Fibroblast of lung (primary cell): ENCODE measurements at regions not wholly inside any gene's neighbourhood (a gene's known extent, or its start where the extent isn't known, plus 50 kb on each side); places are given as distances from the start of the nearest gene placed in this dataset.
A peak's percentile ranks its signal among the peaks of the same experiment; 100 is the strongest.

Experiments
- DNase-seq, 2 donors: peaks; one replicate each; pipeline versions ENCODE4 v3.0.0 to v3.0.0-alpha.2; 2010; ENCODE audit warnings: low read depth in 2 of 2
- H2AFZ ChIP-seq: 2 replicates; pipeline ENCODE4 v1.5.1; 2012; ENCODE audit warnings: low read length, control low read depth, inconsistent platforms
- H3K27ac ChIP-seq: 2 replicates; pipeline ENCODE4 v1.5.1; 2011; ENCODE audit warnings: low read length, control low read depth; ENCODE audit not compliant: insufficient read depth
- H3K27me3 ChIP-seq: 2 replicates; pipeline ENCODE4 v1.5.1; 2011; ENCODE audit warnings: mild to moderate bottlenecking, low read length; ENCODE audit not compliant: control insufficient read depth, insufficient read depth
- H3K36me3 ChIP-seq: 2 replicates; pipeline ENCODE4 v1.5.1; 2011; ENCODE audit warnings: low read length; ENCODE audit not compliant: control insufficient read depth, insufficient read depth
- H3K4me1 ChIP-seq: 2 replicates; pipeline ENCODE4 v1.5.1; 2011; ENCODE audit warnings: low read length; ENCODE audit not compliant: control insufficient read depth, insufficient read depth; ENCODE audit errors: extremely low read depth
- H3K4me2 ChIP-seq: 2 replicates; pipeline ENCODE4 v1.5.1; 2011; ENCODE audit warnings: low read length, control low read depth; ENCODE audit not compliant: insufficient read depth; ENCODE audit errors: extremely low read depth
- H3K4me3 ChIP-seq, 4 experiments: fragments of 200-600 bp in 1 of 4; sonication (generic) in 1 of 4; replicated peaks in 1 of 4; 2 replicates each; pipeline ENCODE4 v1.5.1; 2011 to 2016; ENCODE audit warnings: low read length in 4 of 4, low read depth in 3 of 4, mild to moderate bottlenecking in 3 of 4, control low read depth in 2 of 4, inconsistent platforms in 1 of 4, mixed read lengths in 1 of 4; ENCODE audit not compliant: insufficient read depth in 1 of 4; ENCODE audit errors: control extremely low read depth in 1 of 4
- H3K79me2 ChIP-seq: 2 replicates; pipeline ENCODE4 v1.5.1; 2012; ENCODE audit warnings: mild to moderate bottlenecking, low read length, inconsistent platforms; ENCODE audit not compliant: control insufficient read depth, insufficient read depth
- H3K9ac ChIP-seq: 2 replicates; pipeline ENCODE4 v1.5.1; 2011; ENCODE audit warnings: mild to moderate bottlenecking, low read length, control low read depth; ENCODE audit not compliant: insufficient read depth
- H3K9me3 ChIP-seq: 2 replicates; pipeline ENCODE4 v1.5.1; 2012; ENCODE audit warnings: low read depth, low read length; ENCODE audit not compliant: control insufficient read depth, insufficient read depth
- H4K20me1 ChIP-seq: 2 replicates; pipeline ENCODE4 v1.5.1; 2011; ENCODE audit warnings: low read length; ENCODE audit not compliant: control insufficient read depth, insufficient read depth; ENCODE audit errors: extremely low read depth
- EZH2 ChIP-seq: IDR thresholded peaks from 2 replicates; pipeline ENCODE4 v1.5.1; 2012; ENCODE audit warnings: low read length, control low read depth, mild to moderate bottlenecking; ENCODE audit errors: missing control alignments
- TF ChIP-seq, protein P1 (sequence below), 2 donors: IDR thresholded peaks in 1 of 2; conservative IDR thresholded peaks in 1 of 2; 1 replicate in 1 of 2; 2 replicates in 1 of 2; pipeline ENCODE4 v1.5.1; 2011 to 2012; ENCODE audit warnings: low read length in 2 of 2, control low read depth in 1 of 2, inconsistent platforms in 1 of 2, low read depth in 1 of 2, mild to moderate bottlenecking in 1 of 2

DNA sequence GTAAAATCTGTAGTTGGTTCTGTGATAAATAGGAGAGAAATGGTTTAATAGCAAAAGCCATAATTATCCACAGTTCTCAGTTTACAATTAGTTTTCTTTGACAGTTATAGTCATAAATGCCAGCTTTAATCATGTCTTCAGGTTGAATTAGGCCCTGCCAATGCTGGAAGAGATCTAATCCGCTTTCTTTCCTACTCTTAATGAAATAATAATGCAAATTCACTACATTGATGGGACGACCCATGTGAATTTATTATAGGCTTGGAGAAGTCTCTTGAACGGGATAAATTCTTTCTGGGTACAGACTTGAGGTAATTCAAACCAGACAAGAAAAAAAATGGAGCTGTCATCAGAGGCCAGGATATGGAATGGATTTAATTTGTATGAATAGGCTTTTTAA is 950.4 kb downstream of the EFNA5 start:
- no peaks in the 10 kb centered on the region for H3K27me3 ChIP-seq
- no peak overlapping the region for H3K27ac ChIP-seq
- H3K4me2 ChIP-seq: no peak overlapping the region
- H3K79me2 ChIP-seq: no peaks in the 10 kb centered on the region
- H3K4me3 ChIP-seq: no peak overlapping the region
- no peak overlapping the region for H2AFZ ChIP-seq
- DNase-seq: no peak
- TF ChIP-seq EZH2: no peak
- TF ChIP-seq, protein P1, sequence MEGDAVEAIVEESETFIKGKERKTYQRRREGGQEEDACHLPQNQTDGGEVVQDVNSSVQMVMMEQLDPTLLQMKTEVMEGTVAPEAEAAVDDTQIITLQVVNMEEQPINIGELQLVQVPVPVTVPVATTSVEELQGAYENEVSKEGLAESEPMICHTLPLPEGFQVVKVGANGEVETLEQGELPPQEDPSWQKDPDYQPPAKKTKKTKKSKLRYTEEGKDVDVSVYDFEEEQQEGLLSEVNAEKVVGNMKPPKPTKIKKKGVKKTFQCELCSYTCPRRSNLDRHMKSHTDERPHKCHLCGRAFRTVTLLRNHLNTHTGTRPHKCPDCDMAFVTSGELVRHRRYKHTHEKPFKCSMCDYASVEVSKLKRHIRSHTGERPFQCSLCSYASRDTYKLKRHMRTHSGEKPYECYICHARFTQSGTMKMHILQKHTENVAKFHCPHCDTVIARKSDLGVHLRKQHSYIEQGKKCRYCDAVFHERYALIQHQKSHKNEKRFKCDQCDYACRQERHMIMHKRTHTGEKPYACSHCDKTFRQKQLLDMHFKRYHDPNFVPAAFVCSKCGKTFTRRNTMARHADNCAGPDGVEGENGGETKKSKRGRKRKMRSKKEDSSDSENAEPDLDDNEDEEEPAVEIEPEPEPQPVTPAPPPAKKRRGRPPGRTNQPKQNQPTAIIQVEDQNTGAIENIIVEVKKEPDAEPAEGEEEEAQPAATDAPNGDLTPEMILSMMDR (conservative IDR thresholded peaks at IDR 0.05 in 1 of 2, IDR thresholded peaks at IDR 0.05 in 1 of 2; ENCODE audit: low read depth in 1 of 2, low read length in 2 of 2): no peak
- H4K20me1 ChIP-seq: no peaks in the 10 kb centered on the region
- H3K9me3 ChIP-seq: no peaks in the 10 kb centered on the region
- no peaks in the 10 kb centered on the region for H3K4me1 ChIP-seq
- no peak overlapping the region for H3K9ac ChIP-seq
- H3K36me3 ChIP-seq: no peaks in the 10 kb centered on the region

DNA sequence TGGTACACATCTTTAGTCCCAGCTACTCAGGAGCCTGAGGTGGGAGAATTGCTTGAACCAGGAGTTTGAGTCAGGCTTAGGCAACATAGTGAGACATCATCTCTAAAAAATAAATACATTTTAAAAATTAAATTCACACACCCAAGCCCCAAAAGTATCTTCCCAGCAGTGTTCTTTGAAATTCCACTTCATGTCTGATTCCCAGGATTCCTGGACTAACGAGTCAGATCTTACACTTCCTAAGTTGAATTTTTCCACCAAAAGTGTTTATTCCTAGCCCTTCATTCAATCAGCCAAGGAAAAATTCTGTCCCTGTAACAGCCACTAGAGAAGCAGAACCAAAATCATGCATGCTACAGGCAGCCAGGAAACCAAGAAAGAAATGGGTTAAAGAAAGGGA is 970.9 kb downstream of the EFNA5 start:
- Histone ChIP-seq H3K79me2 (no peaks in the 10 kb centered on the region), H3K4me3 (no peak overlapping the region), H3K9me3 (no peaks in the 10 kb centered on the region), H4K20me1 (no peaks in the 10 kb centered on the region), H3K36me3 (no peaks in the 10 kb centered on the region), H3K4me2 (no peak overlapping the region), H3K9ac (no peak overlapping the region), H3K4me1 (no peaks in the 10 kb centered on the region), H3K27me3 (no peaks in the 10 kb centered on the region), H3K27ac (no peak overlapping the region), H2AFZ (no peak overlapping the region)
- DNase-seq: peak in 1 of 2 donors; percentile 10
- TF ChIP-seq, protein P1 (conservative IDR thresholded peaks at IDR 0.05 in 1 of 2, IDR thresholded peaks at IDR 0.05 in 1 of 2; ENCODE audit: low read depth in 1 of 2, low read length in 2 of 2): no peak
- TF ChIP-seq EZH2: no peak

DNA sequence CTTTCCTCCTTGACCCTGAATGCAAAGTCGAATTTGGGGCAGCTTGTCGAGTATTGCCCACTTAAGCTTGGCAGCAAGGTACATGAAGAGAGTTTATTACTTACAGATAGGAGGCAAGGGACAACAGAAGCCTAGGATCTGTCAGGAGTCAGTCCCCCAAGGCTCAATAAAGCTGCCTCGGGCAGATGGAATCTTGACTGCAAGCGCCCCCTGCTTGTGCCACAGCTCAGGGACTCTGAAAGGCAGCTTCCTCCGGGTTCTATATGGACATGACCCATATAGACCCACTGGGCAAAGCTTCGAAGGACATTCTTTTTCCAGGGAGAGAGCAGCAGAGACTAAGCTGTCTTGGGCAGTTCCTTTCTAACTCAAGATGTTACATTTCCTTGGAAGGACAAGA is 971.5 kb downstream of the EFNA5 start:
- Histone ChIP-seq H2AFZ (no peak overlapping the region), H3K4me1 (no peaks in the 10 kb centered on the region), H3K4me3 (no peak overlapping the region), H3K9ac (no peak overlapping the region), H4K20me1 (no peaks in the 10 kb centered on the region), H3K79me2 (no peaks in the 10 kb centered on the region), H3K9me3 (no peaks in the 10 kb centered on the region), H3K36me3 (no peaks in the 10 kb centered on the region), H3K27ac (no peak overlapping the region), H3K27me3 (no peaks in the 10 kb centered on the region), H3K4me2 (no peak overlapping the region)
- no peak for DNase-seq
- TF ChIP-seq, protein P1 (conservative IDR thresholded peaks at IDR 0.05 in 1 of 2, IDR thresholded peaks at IDR 0.05 in 1 of 2; ENCODE audit: low read depth in 1 of 2, low read length in 2 of 2): no peak
- no peak for TF ChIP-seq EZH2
